Fibroblast of skin of left quadriceps (primary cell): ENCODE measurements at regions not wholly inside any gene's neighbourhood (a gene's known extent, or its start where the extent isn't known, plus 50 kb on each side); places are given as distances from the start of the nearest gene placed in this dataset.
A peak's percentile ranks its signal among the peaks of the same experiment; 100 is the strongest.

Source experiments
- DNase-seq, 2 experiments: peaks; one replicate each; pipeline ENCODE4 v3.0.0-alpha.2; 2013; ENCODE audit warnings: low read depth in 2 of 2

DNA sequence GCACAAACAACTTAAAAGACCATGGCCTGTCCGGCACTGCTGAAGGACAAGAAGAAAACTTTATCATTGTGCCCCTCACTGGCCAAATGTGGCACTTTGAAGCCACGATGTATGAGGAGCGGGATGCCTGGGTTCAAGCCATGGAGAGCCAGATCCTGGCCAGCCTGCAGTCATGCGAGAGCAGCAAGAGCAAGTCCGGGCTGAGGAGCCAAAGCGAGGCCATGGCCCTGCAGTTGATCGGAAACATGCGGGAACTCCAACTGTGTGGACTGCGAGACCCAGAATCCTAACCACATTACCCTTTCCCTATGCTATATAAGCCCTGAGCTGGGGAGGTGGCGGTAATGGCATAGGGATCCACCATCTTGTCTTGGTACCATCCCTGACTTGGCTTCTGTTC, 497.9 kb downstream of the ANXA1 start:
- no peak for DNase-seq

DNA sequence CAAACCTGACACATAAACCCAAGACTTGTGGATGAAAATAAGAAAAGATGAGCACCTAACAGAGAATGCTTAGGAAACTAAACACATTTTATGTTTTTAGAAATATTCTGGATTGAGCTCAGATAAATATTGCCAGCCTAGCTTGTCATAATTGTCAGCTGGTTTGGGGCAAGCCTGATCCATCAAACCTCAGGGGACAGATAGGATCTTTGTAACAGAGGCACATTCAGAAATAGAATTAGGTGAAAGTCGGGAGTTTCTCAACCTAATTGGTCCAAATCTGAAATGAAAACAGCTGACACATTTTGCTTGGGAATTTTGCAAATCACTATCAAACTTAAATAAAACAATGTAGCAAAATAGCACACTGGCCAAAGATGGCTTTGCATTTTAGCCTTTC, 503.7 kb downstream of the ANXA1 start:
- DNase-seq = no peak

DNA sequence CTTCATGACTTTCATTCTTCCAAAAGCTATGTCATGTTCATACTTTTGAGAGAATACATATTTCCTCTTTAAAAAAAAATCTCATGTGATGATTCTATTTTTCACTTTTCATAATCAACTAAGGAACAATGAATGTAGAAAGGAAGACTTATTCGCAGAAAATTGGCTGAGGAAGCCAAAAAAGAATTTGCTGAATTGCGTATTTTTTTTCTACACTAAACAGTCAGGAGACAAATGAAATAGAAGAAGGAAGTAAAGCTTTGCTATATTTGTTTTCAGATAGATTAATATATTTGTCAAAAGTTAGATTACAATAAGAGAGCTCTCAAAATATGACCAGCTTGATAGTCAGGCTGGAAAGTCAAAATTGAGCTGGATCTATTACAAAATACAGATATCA, 504.2 kb downstream of the ANXA1 start:
- no peak for DNase-seq

DNA sequence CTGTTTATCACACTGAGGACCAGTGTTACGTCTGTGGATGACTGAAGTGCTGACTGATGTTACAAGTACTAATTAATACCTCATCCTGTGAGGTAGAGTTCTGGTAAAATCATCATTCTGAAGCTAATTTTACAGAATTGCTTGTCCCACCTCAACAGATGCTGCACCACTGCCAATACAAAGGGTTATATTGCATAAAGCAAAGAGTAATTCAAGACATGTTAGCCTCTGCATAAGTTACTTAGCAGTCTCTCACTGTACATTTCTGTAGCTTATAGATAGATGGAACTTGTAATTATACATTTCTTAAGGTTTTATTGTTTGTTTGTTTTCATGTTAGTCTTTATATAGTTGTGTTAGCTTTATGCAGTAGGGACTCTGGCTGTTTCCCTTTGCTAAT, 513.6 kb downstream of the ANXA1 start:
- no peak for DNase-seq

DNA sequence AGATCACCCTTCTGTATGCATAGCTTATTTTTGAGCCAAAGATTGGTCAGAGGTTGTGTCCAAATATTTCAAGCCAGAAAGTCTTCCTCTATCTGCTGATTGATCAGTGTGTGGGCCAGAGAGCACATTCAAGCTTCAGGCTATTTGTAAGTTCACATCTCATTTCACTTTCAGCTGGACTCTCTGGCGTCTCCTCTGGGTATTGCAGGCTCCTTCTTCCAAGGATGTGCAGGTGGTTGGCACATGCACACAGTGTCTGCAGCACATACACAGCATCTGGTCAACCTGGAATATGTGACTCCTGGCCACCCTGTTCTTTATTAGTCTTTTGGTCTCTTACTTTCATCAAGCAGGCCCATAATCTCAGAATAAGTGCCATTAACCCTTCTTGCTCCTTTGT, 516.1 kb downstream of the ANXA1 start:
- no peak for DNase-seq

DNA sequence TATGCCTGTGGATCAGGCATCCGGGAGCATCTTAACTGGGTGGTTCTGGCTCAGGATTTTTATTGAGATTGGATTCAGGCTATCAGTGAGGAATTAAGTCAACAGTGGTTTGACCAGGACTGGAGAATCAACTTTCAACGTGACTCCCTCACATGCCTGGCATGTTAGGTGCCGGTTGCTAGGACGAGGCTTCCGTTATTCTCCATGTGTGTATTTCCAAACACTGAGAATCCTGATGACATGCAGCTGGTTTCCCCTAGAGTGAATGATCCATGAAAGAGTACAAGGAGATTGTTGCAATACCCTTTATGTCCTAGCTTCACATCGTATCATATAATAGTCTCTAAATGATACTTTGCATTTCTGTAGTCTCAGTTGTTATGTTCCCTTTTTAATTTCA, 529.2 kb downstream of the ANXA1 start:
- no peak for DNase-seq

DNA sequence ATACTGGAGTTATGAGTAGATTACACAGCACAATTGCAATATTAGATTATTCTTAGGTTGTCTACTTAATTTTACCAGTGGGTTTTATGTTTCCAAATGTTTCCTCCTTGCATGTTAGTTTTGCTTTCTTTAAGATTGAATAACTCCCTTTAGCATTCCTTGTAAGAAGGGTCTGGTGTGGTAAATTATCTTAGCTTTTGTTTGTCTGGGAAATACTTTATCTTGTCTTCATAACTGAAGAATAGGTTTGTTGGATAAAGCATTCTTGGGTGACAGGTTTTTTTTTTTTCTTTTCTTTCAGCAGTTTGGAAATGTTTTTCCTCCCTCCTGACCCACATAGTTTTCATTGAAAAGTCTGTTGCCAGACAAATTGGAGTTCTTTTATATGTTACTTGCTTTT, 531.1 kb downstream of the ANXA1 start:
- no peak for DNase-seq

DNA sequence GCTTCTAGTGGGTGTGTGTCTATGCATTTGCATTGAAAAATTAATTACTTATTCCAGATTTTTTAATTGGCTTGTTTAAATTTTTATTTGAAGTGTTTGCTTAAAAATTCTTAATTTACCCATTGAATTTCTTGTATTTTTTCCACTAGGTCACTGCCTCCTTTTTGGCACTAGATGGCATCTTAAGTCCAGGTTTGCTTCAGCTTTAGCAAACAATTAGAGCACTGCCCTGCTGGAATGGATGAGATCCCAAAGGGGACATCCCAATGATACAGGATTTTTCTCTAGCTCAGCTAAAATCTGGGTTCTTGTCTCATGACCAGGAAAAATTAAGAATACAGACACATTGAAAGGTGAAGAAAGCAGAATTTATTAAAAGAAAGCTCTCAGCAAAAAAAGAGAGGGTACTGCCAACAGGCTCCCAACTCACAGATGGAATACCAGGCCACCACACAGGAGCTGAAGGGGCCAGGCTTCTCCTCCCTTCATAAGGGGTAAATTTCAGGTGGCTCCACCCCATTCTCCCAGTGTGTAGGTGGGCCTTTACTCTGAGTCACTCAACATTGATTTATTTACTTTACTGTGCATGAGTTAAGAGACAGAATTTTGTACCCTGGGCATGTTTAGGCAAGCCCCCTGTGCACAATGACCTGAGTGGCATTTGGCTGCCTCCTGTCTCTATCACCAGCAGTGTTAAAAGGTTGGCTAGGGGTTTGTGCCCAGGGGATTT, 532.4 kb downstream of the ANXA1 start:
- DNase-seq = peak; percentile 7 to 11

DNA sequence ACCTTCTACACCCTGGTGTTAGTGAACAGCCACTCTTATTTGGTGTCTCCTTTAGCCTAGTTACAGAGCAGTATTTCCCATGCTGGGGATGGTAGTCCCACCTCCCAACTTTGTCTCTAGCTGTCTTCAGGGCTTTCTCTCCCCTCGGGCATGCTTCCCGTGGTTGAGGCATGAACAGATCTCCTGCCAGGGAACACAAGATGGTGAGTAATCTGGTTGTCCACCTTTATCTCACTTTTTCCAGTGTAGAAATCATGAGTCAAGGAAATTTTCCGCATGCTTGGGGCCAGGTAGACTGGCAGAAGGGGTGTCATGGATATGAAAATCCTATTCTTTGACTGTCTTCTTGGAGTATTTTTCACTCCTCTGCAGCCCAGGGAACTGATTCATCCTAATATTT, 532.9 kb downstream of the ANXA1 start:
- no peak for DNase-seq

DNA sequence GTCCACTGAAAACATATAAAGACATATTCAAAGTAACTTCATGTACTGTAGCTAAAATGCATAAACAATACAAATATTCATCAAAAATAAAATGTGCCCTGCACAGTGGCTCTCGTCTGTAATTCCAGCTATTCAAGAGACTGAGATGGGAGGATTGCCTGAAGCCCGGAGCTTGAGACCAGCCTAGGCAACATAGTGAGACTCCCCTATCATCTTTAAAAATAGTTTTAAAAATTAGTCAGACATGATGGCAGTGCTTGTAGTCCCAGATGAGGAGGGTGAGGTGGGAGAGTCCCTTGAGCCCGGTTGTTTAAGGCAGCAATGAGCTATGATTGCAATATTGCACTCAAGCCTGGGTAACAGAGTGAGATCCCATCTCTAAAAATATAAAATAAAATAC, 534.1 kb downstream of the ANXA1 start:
- DNase-seq = no peak

DNA sequence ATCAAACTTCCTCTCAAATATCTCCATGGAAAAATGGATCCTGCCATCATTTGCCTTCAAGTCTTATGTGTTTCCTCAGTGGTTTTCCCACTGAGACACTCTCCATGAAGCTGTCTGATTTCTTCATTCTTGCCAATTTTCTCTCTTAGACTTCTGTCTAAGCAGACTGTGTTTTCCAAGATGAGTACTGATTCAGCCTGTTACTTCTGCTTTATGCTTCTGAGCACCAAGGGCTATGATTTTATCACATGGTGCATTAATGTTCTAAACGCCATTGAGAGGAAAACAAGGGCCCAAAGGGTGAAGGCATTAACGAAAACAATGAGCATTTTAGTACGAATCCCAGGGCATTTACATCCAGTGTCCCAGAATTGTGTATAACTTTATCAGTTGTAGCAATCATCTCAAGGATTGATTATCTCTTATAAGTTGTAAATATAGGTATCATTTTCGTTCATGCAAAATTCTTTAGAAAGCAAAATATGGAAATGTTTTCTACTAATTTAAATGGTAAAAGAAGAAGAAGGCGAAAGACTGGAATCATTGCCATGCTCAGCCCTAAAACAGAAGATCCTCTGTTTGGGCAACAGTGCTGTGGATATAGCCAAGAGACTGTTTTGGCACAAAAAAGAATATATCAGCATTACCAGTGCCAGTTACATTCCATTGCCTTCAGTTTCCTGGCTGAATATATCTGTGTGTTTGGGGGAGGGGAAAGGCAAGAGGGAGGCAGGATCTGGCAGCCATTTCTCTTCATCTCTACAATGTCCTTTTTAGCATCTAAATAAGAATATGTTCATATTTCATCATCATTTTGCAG, 537.6 kb downstream of the ANXA1 start:
- no peak for DNase-seq

DNA sequence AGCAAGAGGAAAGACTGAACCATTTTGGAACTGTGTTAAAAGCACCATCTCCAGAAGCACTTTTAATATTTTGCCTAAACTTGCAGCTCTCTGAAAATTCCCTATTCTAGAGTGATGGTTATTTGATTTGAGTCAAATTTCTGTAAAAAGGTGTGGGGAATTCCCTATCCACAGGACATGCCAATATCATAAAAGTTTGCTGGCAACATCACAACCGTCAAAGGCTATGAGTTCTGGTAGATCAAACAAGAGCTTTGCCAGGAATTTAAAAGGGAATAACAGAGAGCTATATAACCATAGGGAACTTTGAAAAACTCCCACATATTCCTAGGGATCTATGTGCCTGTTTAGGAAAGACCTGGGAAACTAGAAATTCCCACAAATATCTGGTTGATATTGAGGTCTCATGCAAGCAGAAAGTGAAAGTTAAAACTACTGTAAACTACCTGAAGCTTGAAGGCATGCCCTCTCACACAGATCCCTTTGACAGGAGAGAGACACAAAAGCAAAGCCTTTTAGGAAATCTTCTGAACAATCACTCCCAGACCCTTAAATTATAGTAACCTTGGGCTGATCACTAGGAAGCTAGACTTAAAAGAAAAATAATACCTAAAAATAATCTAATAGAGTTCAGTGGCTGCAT, 549.9 kb downstream of the ANXA1 start:
- no peak for DNase-seq

DNA sequence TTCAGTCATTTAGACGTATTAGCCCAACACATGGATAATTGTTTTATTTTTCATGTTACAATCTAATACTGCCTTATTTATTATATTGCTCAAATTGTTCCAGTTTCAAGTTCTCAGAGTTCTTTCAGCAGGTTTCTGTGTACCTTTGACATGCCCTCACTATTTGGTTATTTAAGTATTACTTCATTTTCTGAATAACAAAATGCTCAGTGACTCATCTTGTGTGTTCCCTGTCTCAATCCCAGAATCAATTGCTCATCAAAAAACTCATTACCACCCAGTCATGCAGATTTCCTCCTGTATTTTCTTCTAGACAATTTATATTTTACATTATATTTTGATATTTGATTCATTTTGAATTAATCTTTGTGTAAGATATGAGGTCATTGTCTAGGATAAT, 562.6 kb downstream of the ANXA1 start:
- DNase-seq = no peak

DNA sequence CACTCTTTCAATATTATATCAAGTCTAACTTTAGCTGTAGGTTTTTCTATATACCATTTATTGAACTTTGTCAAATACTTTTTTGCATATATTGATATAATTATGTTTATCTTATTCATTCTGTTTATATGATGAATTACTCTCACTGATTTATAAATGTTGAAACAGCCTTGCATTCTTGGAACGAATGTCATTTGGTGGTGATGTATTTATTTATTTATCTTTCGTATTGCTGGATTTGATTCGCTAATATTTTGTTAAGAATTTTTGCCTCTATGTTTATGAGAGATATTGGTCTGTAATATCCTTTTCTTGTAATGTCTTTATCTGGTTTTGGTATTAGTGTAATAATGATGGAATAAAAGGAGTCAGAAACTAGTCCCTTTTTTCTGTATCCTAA, 563.9 kb downstream of the ANXA1 start:
- DNase-seq = no peak

DNA sequence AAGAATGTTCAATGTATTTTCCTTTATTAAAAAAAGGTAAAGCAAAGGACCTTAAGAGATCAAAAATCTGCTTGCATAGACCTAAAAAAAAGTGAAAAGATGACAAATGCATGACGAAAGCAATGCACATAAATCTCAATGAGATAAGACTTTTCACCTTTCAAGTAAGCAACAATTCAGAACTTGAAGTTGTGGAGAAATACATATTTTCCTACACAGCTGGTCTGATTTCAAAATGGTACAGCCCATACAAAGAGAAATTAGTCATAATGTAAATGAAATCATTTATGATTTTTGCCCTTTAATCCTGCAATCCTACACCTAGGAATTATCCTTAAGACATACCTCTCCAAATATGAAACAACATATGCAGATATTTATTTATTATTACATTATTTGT, 568.0 kb downstream of the ANXA1 start:
- no peak for DNase-seq

DNA sequence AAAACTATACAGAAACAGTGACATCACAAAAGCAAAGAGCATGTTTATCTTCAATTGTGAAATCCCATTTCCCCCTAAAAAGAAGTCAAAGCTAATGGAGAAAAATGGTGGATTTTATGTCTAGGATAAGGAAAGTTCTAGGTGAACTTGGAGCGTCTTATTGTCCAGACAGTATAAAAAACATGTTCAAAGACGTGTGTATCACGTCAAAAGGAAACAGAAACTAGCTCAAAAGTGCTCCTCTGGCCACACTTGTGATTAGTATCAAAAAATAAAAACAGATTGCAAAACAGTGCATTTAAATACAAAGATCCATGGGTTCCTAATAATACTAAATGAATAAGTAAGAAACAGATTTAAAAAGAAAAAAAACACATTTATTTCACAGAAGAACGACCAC, 568.9 kb downstream of the ANXA1 start:
- no peak for DNase-seq

DNA sequence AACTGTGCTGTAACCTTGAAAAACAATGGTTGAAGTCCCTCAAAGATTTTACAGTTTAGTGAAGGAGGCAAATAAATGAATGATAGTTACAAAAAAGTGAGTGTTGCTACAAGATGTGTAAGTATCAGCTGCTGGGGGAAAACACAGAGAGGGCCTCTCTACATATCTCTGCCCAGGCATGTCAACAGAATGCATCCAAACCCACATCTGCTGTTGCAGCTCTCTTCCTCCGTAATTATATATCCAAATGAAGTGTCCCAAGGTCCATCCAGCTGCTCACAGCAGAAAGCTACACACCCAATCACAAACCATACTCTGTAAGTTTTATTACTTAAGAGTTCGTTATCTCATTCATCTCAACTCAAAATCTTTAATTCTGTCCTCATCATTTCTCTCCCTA, 584.6 kb downstream of the ANXA1 start:
- no peak for DNase-seq

DNA sequence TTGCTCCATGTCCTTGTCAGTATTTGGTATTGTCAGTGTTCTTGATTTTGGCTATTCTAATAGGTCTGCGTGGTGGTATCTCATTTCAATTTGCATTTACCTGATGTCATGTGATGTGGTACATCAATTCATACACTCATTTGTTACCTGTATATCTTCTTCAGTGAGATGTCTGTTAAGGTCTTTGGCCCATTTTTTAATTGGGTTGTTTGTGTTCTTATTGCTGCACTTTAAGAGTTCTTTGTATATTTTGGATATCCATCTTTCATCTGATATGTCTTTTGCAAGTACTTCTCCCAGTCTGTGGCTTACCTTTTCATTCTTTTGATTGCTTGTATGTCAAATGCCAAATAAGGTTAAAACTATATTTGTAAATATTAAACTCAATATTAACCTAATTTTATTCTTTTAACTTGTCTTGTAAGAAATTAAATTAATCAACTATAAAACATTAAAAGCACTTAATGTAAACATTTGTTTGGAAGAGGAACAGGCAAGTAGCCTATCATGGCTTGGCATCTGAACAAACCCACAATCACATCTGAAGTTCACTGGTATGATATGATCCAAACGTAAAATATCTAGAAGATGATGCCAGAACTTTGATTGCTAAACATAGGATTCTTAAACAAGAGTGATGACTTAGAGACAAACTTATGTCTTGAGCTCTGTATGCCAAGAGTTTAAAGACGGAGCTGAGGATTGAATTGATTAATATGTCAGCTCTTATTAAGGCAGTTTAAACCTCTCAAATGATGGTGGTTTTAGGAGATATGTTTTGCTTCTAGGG, 587.3 kb downstream of the ANXA1 start:
- DNase-seq = no peak

DNA sequence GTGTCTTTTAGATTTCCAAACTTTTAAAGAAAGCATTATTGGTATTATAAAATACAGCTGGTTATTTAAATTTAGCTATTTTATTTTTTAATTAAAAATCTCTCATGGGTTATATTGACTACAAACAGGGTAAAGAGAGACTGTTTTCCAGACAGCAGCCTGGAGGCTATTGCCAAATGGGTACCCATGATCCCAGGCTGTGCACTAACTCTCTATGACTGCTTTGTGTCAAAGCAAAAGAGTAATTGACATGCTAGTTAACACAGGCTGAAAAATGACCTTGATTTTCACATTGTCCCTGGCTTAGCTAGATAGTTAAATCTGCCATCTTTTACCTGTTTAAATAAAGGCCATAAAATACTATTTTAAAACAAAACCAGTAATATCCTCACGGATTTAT, 589.7 kb downstream of the ANXA1 start:
- no peak for DNase-seq

DNA sequence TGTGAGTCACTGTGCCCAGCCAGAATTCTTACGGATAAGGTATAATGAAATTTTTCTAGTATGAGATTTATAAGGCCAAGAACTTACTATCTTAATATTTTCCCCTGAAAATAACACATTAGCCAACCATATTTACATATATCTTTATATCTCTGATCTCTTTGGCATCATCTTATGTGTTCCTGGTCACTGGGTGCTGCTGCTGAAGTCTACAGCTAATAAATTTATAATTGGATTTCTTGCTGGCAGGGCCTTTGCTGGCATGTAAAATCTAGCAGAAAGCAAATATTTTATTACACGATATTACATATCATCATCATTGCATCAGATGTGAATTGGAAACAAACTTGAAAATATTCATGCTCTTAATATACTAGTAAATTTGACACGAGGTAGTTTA, 590.7 kb downstream of the ANXA1 start:
- DNase-seq = no peak

DNA sequence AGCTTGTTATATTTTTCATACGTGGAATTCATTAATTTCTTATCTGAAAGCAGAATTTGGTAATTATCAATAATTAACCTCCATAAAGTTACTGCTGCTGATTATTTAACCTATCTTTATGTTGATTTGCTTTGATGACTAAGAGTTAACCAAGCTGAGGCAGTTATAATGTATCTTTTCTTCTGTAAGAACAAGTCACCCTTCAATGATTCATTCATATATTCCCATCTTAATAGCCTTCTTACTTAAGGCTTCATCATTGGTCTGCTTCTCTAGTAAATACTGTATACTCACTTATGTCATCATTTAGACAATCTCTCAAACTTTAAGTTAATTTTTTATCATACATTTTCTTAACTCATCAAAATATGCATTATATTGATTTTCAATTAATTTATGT, 592.2 kb downstream of the ANXA1 start:
- DNase-seq = no peak

DNA sequence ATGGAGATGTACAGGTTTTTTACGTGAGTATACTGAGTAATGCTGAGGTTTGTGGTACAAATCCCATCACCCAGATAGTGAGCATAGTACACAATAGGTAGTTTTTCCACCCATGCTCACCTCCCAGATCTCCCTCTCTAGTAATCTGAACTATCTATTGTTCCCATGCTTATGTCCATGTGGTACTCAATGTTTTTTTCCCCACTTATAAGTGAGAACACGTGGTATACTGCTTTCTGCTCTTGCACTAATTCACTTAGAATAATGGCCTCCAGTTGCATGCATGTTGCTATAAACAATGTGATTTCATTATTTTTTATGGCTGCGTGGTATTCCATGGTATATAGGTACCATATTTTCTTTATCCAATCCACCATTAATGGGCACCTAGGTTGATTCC, 593.9 kb downstream of the ANXA1 start:
- no peak for DNase-seq
